Esophagus (tissue), 2 donors: ENCODE measurements at regions not wholly inside any gene's neighbourhood (a gene's known extent, or its start where the extent isn't known, plus 50 kb on each side); places are given as distances from the start of the nearest gene placed in this dataset.

Experiments used
- H3K27ac ChIP-seq, 2 donors: one replicate each; pipeline ENCODE4 v1.5.1; 2013; ENCODE audit warnings: low read depth in 2 of 2, mild to moderate bottlenecking in 2 of 2, inconsistent platforms in 1 of 2, low read length in 1 of 2, moderate library complexity in 1 of 2
- H3K27me3 ChIP-seq, 2 donors: one replicate each; pipeline ENCODE4 v1.6.1; 2013; ENCODE audit warnings: low read length in 2 of 2, control low read depth in 1 of 2, mild to moderate bottlenecking in 1 of 2; ENCODE audit not compliant: insufficient read depth in 2 of 2, control insufficient read depth in 1 of 2
- H3K36me3 ChIP-seq, 2 donors: one replicate each; pipeline ENCODE4 v1.6.1; 2013; ENCODE audit warnings: low read length in 1 of 2; ENCODE audit not compliant: control insufficient read depth in 2 of 2, insufficient read depth in 2 of 2
- H3K4me1 ChIP-seq, 2 donors: one replicate each; pipeline ENCODE4 v1.6.1; 2013; ENCODE audit warnings: low read length in 1 of 2; ENCODE audit not compliant: control insufficient read depth in 2 of 2, insufficient read depth in 2 of 2
- H3K4me3 ChIP-seq, 2 donors: one replicate each; pipeline ENCODE4 v1.5.1; 2013; ENCODE audit warnings: low read length in 2 of 2, mild to moderate bottlenecking in 2 of 2, low read depth in 1 of 2, moderate library complexity in 1 of 2
- H3K9me3 ChIP-seq, 2 donors: one replicate each; pipeline ENCODE4 v1.6.1; 2013; ENCODE audit warnings: mild to moderate bottlenecking in 2 of 2, low read depth in 1 of 2, low read length in 1 of 2, moderate library complexity in 1 of 2; ENCODE audit not compliant: control insufficient read depth in 2 of 2, insufficient read depth in 1 of 2
- WGBS, 2 donors: extraction: QIAGEN DNeasy Blood & Tissue Kit; methylation state at CpG; one replicate each; pipeline ENCODE4 v1.1.7; 2013; 5-methylcytosine and 5-hydroxymethylcytosine counted together
- donor health status: healthy with polysubstance abuse.
- donor health status: Bipolar disorder and iron deficiency.

GRCh38 chr22:22074634-22075381 is 92.2 kb upstream of the TOP3B start:
- Histone ChIP-seq H3K36me3 (no peaks in the 10 kb centered on the region), H3K4me1 (peaks cover 2% of the 10 kb centered on the region in 2 donors), H3K27me3 (no peaks in the 10 kb centered on the region), H3K27ac (no peak overlapping the region), H3K4me3 (no peak overlapping the region), H3K9me3 (no peaks in the 10 kb centered on the region)
- 0 to 4% methylated on average over 1 of the region's 1 CpG for WGBS, 2 donors

DNA sequence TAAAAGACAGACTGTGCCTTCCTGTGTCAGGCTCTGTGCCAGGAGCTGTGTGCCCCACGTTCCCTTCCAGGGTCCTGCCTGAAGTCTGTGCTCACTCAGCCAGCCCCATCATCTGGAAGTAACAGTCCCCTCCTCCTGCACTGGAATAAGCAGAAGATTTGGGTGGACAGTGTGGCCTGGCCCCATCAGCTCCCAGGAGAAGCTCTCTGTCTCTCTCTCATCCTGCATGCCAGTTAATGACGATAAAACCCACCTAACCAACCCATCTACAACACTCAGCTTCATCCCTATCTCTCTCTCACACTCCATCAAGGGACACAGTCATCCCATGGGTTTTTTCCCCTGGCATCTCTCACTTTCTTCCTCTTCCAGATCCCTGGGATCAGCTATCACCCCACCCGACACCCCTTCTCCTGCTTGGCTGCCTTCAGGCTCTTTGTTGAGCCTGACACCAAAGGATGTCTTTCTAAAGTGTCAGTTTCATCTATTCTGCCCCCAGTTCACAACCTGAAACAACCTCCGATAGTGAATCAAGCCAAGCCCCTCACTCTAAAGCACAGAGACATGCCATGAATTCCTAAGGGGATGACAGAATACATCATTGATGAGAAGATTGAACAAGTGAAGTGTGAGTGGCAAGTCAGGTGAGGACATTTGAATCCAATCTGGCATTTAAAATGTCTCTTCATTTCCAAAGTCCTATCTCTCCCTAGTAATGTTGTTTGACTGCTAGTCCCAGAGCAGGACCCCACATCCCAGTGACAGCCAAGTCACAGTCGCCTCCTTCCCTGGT is 91.4 kb upstream of the TOP3B start:
- Histone ChIP-seq H3K27me3 (no peaks in the 10 kb centered on the region), H3K4me3 (no peak overlapping the region), H3K9me3 (no peaks in the 10 kb centered on the region), H3K27ac (no peak overlapping the region), H3K4me1 (peaks cover 2% of the 10 kb centered on the region in 2 donors), H3K36me3 (no peaks in the 10 kb centered on the region)
- WGBS, 2 donors, result 61 to 63% methylated on average over 5 of the region's 5 CpGs

DNA sequence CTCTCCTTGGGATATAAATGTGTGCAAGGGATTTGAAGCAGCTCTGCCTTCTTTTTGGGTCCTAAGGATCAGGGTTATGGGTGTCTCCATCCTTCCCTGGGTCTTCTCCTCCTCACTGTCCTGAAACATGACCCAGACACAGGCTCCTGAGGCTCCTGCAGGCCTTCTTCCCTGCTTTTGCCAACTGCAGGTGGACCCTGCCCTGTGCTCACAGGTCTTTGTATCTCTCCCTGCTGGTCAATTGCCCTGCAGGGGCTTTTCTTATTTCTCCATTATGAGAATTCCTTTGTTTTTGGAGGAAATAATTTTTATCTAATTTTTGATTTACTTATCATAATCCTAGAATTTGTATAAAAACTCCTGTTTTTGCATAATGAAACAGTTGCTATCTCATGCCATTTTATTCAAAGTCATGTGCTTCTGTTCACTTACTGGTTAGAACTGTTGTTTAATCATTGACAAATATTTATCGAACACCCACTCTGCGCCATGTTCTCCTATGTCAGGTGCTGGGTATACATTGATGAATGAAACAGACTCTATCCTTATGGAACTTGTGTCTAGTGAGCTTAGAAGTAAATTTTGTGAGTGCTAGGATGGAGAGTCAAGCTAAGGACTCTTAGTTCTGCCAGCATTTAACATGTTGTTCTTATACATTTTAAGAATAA is 89.7 kb upstream of the TOP3B start:
- H3K27ac ChIP-seq, result no peak overlapping the region
- no peaks in the 10 kb centered on the region for H3K27me3 ChIP-seq
- peaks cover 2% of the 10 kb centered on the region in 2 donors for H3K4me1 ChIP-seq
- no peak overlapping the region for H3K4me3 ChIP-seq
- H3K9me3 ChIP-seq, result no peaks in the 10 kb centered on the region
- WGBS, 2 donors, result 71 to 94% methylated on average over 2 of the region's 2 CpGs
- H3K36me3 ChIP-seq, result no peaks in the 10 kb centered on the region

GRCh38 chr22:22071455-22071854 is 88.9 kb upstream of the TOP3B start:
- H3K4me3 ChIP-seq, result no peak overlapping the region
- H3K4me1 ChIP-seq, result peaks cover 2% of the 10 kb centered on the region in 2 donors
- no peak overlapping the region for H3K27ac ChIP-seq
- H3K9me3 ChIP-seq, result no peaks in the 10 kb centered on the region
- H3K36me3 ChIP-seq, result no peaks in the 10 kb centered on the region
- WGBS, 2 donors, result 93 to 94% methylated on average over 2 of the region's 2 CpGs
- no peaks in the 10 kb centered on the region for H3K27me3 ChIP-seq

GRCh38 chr22:22070371-22070824 is 87.8 kb upstream of the TOP3B start:
- H3K4me3 ChIP-seq, result no peak overlapping the region
- H3K4me1 ChIP-seq, result peaks cover 2% of the 10 kb centered on the region in 2 donors
- no peaks in the 10 kb centered on the region for H3K36me3 ChIP-seq
- no peaks in the 10 kb centered on the region for H3K9me3 ChIP-seq
- H3K27me3 ChIP-seq, result no peaks in the 10 kb centered on the region
- WGBS, 2 donors, result 50 to 69% methylated on average over 2 of the region's 2 CpGs
- H3K27ac ChIP-seq, result no peak overlapping the region

DNA sequence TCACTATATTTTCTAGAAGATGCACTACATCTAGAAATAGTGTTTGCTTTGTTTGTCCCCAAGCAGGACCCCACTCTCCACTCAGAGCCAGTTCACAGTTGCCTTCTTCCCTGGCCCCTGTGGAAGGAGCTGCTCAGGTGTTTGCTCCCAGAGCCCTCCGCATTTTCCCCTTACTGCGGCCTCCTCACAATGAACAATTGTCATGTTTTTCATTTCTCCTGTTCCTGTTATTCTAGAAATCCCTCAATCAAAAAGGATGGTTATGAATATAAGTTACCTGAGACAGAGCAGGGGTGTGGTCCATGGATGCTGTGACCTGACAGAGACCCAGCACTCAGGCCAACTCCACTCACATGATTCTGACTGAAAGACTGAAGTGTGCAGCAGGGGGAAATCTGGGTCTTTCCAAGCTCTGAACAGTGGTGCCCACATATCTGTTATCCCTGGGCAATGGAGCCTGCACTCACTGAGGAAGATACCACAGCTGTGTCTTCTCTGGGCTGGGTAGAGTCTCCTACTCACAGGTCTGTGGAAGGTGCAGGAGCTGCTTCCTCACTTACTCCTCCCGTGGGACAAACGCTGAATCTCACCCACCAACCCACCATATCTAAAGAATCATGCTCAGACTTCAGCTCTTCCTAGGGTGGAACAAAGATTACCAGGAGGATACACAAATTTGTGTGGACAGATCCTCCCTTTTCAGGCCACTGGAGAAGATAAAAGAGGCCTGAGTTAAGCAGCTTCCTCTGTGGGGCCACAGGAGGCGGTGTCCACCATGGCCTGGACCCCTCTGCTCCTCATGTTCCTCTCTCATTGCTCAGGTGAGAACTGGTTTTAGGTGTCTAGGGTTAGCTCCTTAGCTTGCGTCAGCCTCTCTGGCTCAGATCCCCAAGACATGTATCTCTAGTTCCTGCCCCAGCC is 87.1 kb upstream of the TOP3B start:
- WGBS, 2 donors, result 86 to 89% methylated on average over 6 of the region's 6 CpGs
- H3K27me3 ChIP-seq, result no peaks in the 10 kb centered on the region
- no peak overlapping the region for H3K4me3 ChIP-seq
- peaks cover under 1% of the 10 kb centered on the region in 2 donors for H3K4me1 ChIP-seq
- no peaks in the 10 kb centered on the region for H3K36me3 ChIP-seq
- no peaks in the 10 kb centered on the region for H3K9me3 ChIP-seq
- H3K27ac ChIP-seq, result no peak overlapping the region

- Histone ChIP-seq H3K4me3 (no peak overlapping the region), H3K27me3 (no peaks in the 10 kb centered on the region), H3K36me3 (no peaks in the 10 kb centered on the region), H3K27ac (no peak overlapping the region), H3K4me1 (no peaks in the 10 kb centered on the region), H3K9me3 (no peaks in the 10 kb centered on the region)
- WGBS, 2 donors, result 57 to 62% methylated on average over 2 of the region's 2 CpGs
These were observed 86.1 kb upstream of the TOP3B start for GRCh38 chr22:22068657-22069056.

DNA sequence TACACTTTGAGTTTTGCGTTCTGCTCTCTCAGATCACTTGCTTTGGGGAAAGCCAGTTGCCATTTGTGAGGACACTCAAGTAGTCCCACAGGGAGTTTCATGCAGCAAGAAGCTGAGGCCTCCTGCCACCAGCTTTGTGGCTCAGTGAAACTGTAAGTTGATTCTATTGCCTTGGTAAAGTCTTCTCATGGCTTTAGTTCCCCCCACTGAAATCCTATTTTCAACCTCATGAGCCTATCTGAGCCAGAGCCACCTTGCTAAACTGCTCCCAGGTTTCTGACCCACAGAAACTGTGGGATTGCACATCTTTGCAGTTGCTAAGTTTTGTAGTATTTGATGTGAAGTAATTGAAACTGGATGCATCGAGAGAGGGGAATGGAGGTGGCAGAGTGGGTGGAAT is 85.4 kb upstream of the TOP3B start:
- 88 to 92% methylated on average over 2 of the region's 2 CpGs for WGBS, 2 donors
- Histone ChIP-seq H3K4me1 (no peaks in the 10 kb centered on the region), H3K9me3 (no peaks in the 10 kb centered on the region), H3K36me3 (no peaks in the 10 kb centered on the region), H3K27ac (no peak overlapping the region), H3K4me3 (no peak overlapping the region), H3K27me3 (no peaks in the 10 kb centered on the region)

- H3K4me3 ChIP-seq, result no peak overlapping the region
- H3K9me3 ChIP-seq, result no peaks in the 10 kb centered on the region
These were observed 84.6 kb upstream of the TOP3B start for GRCh38 chr22:22067192-22067591.

More at GRCh38 chr22:22067192-22067591, 84.6 kb upstream of the TOP3B start:
- no peaks in the 10 kb centered on the region for H3K36me3 ChIP-seq
- 80 to 82% methylated on average over 3 of the region's 3 CpGs for WGBS, 2 donors
- H3K4me1 ChIP-seq, result no peaks in the 10 kb centered on the region
- no peaks in the 10 kb centered on the region for H3K27me3 ChIP-seq
- H3K27ac ChIP-seq, result no peak overlapping the region
